ENCODE measurements at regions not wholly inside any gene's neighbourhood (a gene's known extent, or its start where the extent isn't known, plus 50 kb on each side); places are given as distances from the start of the nearest gene placed in this dataset.

GRCh38 chr1:34474566-34474965 is 280.3 kb upstream of the GJB5 start:
- ChIA-PET POLR2A (no interaction called here), CTCF (no interaction called here)
- no peak for TF ChIP-seq CTCF (IDR thresholded peaks at IDR 0.05; ENCODE audit: insufficient read depth, low read length, missing control alignments)
- no peak for DNase-seq (ENCODE audit: low read depth, low spot score)
- H3K4me3 ChIP-seq (ENCODE audit: low read depth, low read length): no peak overlapping the region

- TF ChIP-seq CTCF (IDR thresholded peaks at IDR 0.05; ENCODE audit: insufficient read depth, low read length, missing control alignments): no peak
These were observed 278.5 kb upstream of the GJB5 start for GRCh38 chr1:34476371-34476770.

GRCh38 chr1:34477632-34478141 is 277.2 kb upstream of the GJB5 start:
- CTCF ChIA-PET: no interaction called here
- no peak for TF ChIP-seq CTCF (IDR thresholded peaks at IDR 0.05; ENCODE audit: insufficient read depth, low read length, missing control alignments)
- POLR2A ChIA-PET: no interaction called here
- DNase-seq (ENCODE audit: low read depth, low spot score): no peak
- no peak overlapping the region for H3K4me3 ChIP-seq (ENCODE audit: low read depth, low read length)

More at GRCh38 chr1:34476371-34476770, 278.5 kb upstream of the GJB5 start:
- DNase-seq (ENCODE audit: low read depth, low spot score): no peak
- ChIA-PET CTCF (no interaction called here), POLR2A (no interaction called here)
- no peak overlapping the region for H3K4me3 ChIP-seq (ENCODE audit: low read depth, low read length)

GRCh38 chr1:34478515-34479076 is 276.3 kb upstream of the GJB5 start:
- no peak overlapping the region for H3K4me3 ChIP-seq (ENCODE audit: low read depth, low read length)
- POLR2A ChIA-PET: no interaction called here
- no peak for DNase-seq (ENCODE audit: low read depth, low spot score)
- CTCF ChIA-PET: no interaction called here
- TF ChIP-seq CTCF (IDR thresholded peaks at IDR 0.05; ENCODE audit: insufficient read depth, low read length, missing control alignments): no peak

- DNase-seq (ENCODE audit: low read depth, low spot score): no peak
- ChIA-PET CTCF (no interaction called here), POLR2A (no interaction called here)
- TF ChIP-seq CTCF (IDR thresholded peaks at IDR 0.05; ENCODE audit: insufficient read depth, low read length, missing control alignments): no peak
- H3K4me3 ChIP-seq (ENCODE audit: low read depth, low read length): no peak overlapping the region
These were observed 275.1 kb upstream of the GJB5 start for GRCh38 chr1:34479731-34480130.

GRCh38 chr1:34488080-34488708 is 266.7 kb upstream of the GJB5 start:
- H3K4me3 ChIP-seq (ENCODE audit: low read depth, low read length): no peak overlapping the region
- no peak for TF ChIP-seq CTCF (IDR thresholded peaks at IDR 0.05; ENCODE audit: insufficient read depth, low read length, missing control alignments)
- POLR2A ChIA-PET: no interaction called here
- no peak for DNase-seq (ENCODE audit: low read depth, low spot score)
- CTCF ChIA-PET: no interaction called here
